HS-5 (cell line): ENCODE measurements at regions not wholly inside any gene's neighbourhood (a gene's known extent, or its start where the extent isn't known, plus 50 kb on each side); places are given as distances from the start of the nearest gene placed in this dataset.
A peak's percentile ranks its signal among the peaks of the same experiment; 100 is the strongest.
"Not testable (repeated sequence)": the region's sequence is repeated elsewhere in the genome, so short reads cannot be mapped to it uniquely, and the experiment has no call there.

Experiments used
- DNase-seq: peaks from one replicate; pipeline ENCODE4 v3.0.0-alpha.2; 2012; ENCODE audit warnings: low read depth

DNA sequence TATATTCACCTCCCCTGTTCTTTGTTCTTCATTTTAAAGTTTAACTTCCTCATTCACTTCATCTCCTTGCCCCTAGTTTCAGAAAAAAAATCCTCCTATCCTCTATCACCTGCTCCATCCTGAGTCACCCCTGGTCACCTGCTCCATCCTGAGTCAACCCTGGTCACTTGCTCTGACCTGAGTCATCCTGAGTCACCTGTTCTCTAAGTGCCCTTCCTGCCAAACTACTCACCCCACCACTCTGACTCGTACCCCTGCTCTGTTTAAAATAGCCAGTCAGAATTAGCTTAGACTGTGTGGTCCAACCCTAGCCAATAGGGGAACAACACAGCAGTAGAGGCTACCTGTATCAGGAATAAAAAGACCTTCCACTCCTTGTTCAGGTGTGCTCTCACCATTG, 716.9 kb downstream of the ZBBX start:
- peak; percentile 28 for DNase-seq

DNA sequence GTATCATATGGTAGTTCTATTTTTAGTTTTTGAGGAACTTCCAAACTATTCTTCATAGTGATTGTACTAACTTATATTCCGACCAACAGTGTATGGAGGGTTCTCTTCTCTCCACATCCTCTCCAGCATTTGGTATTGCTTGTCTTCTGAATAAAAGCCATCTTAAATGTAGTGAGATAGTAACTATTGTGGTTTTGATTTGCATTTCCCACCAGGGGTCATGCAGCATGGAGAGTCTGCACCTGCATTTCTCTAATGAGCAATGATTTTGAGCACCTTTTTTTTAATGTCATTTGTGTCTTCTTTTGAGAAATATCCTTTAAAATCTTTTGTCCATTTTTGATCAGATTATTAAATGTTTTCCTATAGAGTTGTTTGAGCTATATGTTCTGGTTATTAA, 718.5 kb downstream of the ZBBX start:
- DNase-seq: no peak

DNA sequence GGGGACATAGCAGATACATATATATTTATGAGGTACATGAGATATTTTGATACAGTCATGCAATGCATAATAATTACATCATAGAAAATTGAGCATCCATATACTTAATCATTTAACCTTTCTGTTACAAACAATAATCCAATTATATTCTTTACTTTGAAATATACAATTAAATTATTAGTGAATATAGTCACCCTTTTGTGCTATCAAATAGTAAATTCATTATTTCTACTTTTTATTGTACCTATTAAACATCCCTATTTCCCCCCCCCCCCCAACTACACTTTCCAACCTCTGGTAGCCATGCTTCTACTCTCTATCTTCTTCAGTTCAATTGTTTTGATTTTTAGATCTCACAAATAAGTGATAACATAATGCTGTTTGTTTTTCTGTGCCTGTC, 719.1 kb downstream of the ZBBX start:
- no peak for DNase-seq

DNA sequence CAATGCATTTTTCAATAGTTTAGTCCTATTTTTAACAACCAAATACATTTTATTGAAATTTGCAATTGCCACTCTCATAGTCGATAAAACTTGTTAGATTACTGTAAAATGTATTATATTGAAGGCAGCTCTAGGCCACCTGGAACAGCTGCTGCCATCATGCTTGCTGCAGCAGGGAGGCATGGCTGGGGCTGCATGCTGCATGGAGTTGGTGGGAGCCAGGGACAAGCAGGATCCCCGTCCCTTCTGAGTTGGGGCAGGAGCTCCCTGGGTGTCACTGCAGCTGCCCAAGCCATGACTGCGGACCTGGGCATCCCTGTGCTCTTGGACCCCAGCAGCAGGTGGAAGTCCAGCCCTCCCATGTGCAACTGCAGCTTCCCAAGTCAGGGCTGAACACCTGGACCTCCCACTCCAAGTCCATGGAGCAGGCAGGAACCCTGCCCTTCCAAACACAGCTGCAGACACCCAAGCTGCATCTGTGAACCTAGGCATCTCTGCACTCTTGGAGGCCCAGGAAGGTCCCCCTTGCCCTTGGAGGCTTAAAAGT, 742.0 kb downstream of the ZBBX start:
- no peak for DNase-seq

DNA sequence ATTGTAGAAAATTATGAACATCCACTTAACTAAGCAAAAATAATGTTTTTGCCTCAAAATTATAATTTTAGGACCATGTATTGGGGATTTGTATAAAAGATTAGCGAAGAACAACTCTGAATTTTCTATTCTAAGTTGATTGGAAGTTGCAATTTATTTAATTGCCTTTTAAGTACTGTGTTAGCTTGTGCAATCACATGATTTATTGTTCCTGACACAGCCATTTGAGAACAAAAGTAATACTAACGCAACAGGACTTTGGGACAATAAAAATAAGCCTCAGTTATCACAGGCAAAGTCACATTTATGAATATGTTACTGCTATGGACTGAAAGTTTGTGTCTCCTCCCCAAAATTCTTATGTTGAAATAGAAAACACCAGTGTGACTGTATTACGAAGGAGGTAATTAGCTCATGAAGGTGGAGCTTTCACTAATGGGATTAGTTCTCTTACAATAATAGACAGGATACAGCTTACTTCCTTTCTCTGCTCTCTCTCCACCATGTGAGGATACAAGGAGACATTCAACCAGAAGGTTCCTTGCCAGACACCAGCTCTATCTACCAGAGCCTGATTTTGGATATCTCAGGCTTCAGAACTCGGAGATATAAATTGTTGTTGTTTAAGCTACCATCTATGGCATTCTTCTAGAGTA, 745.9 kb downstream of the ZBBX start:
- DNase-seq: no peak

DNA sequence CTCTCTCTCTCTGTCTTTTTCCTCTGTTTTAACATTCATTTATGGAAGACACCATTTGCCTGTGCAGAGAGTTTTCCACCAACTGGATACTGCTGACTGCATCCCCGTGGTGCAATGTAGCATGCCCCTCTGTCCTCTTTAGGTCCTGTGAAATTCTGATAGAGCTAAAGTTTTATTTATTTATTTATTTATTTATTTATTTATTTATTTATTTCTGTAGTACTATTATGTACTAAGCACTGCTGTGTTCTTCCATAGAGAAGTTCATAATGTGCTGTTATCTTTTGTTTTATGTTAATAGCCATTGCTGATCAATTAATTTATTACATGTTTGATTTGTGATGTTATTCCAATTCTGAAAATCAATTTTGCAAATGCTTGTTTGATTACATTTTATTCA, 749.9 kb downstream of the ZBBX start:
- no peak for DNase-seq

DNA sequence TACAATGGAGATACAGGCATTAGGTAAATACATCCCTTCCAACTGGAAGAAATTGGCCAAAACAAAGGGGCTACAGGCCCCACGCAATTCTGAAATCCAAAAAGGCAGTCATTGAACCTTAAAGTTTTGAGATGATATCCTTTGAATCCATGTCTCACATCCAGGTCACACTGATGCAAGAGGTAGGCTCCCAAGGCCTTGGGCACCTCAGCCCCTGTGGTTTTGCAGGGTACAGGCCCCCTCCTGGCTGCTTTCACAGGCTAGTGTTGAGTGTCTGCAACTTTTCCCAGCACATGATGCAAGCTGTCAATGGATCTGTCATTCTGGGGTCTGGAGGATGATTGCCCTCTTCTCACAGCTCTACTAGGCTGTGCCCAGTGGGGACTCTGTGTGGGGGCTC, 766.7 kb downstream of the ZBBX start:
- DNase-seq: no peak

DNA sequence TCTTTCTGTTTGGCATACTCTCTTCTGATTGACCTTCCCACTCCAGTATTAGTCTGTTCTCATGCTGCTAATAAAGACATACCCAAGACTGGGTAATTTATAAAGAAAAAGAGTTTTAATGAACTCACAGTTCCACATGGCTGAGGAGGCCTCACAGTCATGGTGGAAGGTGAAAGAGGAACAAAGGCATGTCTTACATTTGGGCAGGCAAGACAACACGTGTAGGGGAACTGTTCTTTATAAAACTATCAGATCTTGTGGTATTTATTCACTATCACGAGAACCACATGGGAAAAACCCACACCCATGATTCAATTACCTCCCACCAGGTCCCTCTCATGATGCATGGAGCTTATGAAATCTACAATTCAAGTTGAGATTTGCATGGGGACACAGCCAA, 767.3 kb downstream of the ZBBX start:
- not testable (repeated sequence) for DNase-seq

DNA sequence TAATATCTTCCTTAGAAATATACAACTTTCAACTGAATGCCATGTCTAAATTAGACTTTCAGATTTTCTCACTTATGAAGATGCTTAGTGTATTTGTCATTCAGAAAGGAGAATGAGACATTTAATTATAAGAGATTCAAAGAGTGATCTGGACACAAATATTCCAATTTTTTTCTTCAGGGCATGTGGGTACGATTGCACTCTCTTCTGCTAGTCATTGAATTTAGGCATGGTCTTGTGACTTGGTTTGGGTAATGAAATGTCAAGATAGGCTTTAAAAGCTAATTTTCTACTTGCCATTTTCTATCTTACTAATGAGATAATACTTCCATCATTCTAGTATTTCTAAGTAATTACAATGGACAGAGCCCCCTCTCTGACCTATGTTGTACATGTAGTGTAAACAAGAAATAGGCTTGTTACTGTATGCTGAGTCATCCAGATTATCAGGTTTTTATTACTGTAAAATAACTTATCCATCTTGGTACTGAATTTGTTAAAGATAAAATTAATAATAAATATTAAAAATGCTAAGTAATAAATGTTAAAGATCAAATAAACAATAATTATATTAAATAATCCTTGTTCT, 770.8 kb upstream of the BCHE start:
- DNase-seq: no peak

DNA sequence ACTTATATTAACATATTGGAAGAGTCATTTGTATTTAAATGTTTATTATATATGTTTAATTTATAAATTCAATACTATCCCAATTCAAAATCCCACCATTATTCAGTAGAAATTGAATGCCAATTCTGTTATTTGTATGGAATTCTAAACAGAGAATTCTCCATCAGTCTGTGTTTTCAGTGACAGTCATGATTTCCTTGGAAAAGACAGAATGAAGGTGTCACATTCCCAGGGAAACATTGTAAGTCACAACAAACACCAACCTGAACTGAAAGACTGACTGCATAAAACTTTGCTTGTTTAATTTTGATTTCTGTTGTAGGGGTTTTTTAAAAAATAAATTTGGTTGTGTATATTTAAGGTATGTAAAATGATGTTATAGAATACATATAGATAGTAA, 769.8 kb upstream of the BCHE start:
- DNase-seq: no peak

DNA sequence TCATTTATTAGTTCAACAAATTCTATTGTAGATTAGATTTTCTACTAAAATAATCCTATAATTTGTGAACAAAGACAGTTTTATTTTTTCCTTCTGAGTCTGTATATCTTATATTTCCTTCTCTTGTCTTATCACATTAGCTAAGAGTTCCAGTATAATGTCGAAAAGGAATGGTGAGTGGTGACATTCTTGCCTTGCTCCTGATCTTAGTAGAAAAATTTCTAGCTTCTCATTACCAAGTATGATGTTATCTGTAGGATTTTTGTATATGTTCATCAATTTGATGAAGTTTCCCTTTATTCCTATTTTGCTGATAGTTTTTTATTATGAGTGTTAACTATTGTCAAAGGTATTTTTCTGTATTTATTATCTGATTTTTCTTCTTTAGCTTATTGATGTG, 756.6 kb upstream of the BCHE start:
- no peak for DNase-seq

DNA sequence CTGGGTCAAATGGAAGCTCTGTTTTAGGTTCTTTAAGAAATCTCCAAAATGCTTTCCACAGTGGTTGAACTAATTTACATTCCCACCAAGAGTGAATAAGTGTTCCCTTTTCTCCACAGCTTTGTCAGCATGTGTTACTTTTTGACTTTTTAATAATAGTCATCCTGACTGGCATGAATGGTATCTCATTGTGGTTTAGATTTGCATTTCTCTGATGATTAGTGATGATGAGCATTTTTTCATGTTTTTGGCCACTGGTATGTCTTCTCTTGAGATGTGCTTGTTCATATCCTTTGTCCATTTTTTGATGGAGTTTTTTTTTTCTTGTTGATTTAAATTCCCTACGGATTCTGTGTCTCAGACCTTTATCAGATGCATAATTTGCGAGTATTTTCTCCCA, 745.0 kb upstream of the BCHE start:
- peak; percentile 20 for DNase-seq

DNA sequence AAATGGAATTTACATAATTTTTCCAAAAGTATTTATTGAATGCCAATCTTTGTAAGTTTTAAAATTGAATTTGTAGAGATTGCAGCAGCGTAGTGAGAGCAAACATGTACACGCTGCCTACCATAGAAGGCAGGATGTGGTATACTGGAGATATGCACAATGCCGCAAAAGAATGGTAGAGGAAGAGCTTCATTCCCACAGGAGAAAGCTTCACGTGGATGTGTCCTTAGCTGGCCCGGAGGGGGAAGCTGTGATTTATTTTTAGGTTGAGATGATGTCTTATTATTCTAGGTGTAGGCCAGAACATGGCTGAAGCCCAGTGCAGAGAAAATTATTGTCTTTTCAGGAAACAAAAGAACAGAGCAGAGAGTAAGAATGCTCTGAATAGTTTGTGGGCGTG, 743.3 kb upstream of the BCHE start:
- DNase-seq: no peak

DNA sequence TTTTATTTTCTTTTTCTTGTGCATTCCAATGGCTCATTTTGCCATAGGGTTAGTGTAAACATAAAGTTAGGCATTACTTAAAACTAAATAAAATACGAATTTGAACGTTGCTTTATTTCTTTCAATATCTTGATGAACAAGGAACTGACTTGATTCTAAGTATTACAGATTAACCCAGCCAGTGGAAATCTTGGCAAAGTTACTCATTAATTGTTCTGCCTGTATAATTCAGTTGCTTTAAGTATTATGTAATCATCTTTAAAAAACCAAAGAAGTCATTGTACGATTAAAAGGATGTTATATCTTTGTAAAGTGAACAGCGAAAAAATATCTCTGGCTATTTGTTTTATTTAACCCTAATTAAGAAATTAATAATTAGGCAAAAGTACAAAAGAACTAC, 737.9 kb upstream of the BCHE start:
- no peak for DNase-seq

DNA sequence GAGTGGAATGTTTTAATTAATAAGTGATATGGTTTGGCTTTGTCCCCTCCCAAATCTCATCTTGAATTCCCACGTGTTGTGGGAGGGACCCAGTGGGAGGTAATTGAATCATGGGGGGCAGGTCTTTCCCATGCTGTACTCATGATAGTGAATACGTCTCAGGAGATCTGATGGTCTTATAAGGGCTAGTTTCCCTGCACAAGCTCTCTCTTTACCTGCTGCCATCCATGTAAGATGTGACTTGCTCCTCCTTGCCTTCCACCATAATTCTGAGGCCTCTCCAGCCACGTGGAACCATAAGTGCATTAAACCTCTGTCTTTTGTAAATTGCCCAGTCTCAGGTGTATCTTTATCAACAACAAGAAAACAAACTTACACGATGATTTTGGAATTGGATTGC, 734.5 kb upstream of the BCHE start:
- not testable (repeated sequence) for DNase-seq

DNA sequence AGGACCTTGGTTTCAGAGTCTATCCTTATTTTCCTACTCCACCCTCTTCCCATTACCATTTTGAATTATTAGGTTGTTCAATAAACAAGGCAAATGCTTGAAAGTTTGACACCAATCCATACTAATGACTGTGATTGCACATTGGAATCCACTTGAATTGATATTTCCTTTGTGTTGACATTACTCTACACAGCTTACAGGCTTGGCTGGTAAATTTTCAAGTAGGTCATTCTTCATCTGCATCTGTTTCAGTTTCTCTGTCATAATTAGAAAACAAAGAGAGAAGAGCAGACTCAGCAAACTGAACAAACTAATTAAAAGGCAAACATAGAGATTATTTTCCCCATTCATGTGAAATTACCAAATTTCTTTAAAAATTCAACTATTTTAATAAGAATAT, 732.9 kb upstream of the BCHE start:
- DNase-seq: no peak

DNA sequence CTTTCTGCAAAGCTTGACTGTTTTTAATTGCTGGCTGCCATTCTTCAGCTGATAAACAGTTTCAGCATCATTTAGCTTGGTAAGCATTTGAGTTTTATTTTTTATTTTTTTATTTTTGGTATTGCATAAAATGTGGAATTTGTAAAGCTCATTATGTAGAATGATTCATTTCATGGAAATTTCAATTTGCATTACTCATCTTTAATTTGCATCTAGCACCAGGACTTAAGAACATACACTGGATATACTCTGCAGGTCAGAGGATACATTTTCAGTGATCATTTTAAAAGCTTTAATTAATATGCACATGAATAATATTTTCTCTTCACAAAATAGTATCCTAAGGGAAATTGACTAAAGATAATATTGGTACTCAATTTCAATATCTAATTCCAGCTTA, 732.4 kb upstream of the BCHE start:
- DNase-seq: peak; percentile 30

DNA sequence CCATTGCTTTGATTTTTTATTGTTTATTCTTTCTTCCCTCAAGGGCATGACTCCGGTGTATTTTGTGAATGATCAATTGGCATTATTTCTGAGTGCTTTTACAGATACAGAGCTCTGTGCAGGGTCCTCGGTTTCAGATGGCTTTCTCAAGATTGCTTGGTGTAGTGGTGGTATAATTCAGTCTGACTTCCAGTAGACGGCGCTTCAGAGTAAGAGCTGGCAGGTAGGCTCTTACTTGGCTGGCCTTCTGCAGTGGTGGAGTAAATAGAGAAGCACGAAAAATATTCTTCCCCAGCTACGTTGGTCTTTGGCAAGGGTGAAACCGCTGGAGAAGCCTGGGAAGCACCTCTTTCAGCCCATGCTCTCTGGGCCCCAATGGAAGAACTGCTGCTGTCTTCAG, 723.0 kb upstream of the BCHE start:
- no peak for DNase-seq

DNA sequence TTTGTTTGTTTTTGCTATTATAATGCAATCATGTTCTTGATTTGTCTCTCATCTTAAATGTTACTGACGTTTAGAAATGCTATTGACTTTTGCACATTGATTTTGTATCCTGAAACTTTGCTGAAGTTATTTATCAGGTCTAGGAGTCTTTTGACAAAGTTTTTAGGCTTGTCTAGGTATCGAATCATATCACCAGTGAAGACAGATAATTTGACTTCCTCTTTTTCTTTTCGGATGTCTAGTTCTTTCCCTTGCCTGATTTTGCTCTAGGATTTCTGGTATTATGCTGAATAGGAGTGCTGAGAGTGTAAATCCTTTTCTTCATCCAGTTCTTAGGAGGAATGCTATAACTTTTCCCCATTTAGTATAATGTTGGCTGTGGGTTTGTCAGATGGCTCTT, 719.7 kb upstream of the BCHE start:
- no peak for DNase-seq

DNA sequence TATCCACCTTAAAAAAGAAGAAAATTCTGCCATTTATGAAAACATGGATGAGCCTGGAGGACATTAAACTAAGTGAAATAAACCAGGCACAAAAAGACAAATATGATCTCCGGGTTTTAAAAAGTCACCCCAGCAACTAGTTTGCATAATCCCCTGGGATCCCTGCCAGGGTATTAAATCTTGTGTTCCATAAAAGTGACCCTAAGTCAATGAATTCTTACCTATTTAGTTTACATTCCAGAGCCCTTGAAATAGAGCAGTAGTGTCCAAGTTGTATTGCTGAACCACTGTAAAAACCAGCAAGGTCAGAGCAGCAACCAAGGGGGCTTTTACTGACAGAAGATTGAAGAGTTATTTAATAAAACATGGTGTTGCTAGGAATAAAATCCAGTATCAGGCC, 716.8 kb upstream of the BCHE start:
- DNase-seq: no peak

DNA sequence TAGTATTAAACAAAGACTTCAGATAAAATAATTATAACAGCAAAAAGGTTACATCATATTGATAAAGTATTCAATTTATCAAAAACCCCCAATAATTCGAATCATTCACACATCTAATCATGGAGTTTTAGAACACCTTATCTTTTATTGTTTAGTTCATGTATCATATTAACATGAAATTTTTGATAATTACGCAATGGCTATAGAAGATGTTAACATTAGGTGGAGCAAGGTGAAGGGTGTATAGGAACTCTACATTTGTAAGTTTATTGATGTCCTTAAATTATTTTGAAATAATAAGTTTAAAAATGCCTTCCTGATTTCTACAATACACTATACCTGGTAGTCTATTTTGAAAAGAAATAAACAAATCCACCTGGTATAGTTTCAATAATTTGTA, 696.5 kb upstream of the BCHE start:
- no peak for DNase-seq

DNA sequence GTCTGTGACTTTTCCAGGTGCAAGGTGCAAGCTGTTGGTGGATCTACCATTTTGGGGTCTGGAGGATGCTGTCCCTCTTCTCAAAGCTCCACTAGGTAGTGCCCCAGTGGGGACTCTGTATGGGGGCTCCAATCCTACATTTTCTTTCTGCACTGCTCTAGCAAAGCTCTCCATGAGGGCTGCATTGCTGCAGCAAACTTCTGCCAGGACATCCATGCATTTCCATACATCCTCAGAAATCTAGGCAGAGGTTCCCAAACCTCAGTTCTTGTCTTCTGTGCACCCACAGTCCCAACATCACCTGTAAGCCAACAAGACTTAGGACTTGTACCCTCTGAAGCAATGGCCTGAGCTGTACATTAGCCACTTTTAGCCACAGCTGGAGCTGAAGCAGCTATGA, 694.5 kb upstream of the BCHE start:
- no peak for DNase-seq

DNA sequence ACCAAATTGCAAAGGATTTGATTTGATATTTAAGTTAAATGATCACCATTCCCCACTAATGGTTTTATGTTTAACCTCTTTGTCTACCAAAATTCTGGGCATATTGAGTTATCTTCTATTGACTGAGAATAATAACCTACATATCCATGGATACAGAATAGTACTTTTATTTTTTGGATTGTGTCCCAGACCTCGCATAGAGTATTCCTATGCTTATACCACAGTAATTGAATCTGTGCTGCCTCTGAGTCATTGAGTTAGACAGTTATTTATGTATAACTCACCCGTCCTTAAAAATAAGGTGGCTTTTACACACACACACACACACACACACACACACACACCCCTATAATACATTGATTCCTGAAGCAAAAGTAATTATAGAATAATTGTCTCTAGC, 690.1 kb upstream of the BCHE start:
- peak; percentile 8 for DNase-seq

DNA sequence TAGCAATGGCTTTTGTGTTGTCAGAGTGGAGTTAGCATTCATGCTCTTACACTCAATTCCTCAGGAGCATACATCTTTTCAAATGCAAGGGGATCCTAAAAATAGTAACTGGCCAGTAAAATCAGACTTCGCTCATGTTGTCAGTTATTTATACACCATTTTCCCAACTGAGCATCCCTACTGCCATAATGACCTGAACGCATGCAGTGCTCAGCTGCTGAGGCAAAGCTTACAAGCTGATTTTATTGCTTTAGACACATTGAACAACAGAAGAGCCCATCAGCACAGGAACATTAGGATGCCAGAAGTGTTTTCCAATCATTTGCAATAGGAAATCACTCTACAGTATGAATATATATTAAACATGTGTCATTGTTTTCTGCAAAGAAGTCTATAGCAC, 689.7 kb upstream of the BCHE start:
- DNase-seq: no peak
